ENCODE measurements at regions not wholly inside any gene's neighbourhood (a gene's known extent, or its start where the extent isn't known, plus 50 kb on each side); places are given as distances from the start of the nearest gene placed in this dataset.

- TF ChIP-seq CTCF (IDR thresholded peaks at IDR 0.05) = no peak
- no peak for TF ChIP-seq JUN (IDR thresholded peaks at IDR 0.05)
- no peak for TF ChIP-seq USF2 (IDR thresholded peaks at IDR 0.05)
- no peak for TF ChIP-seq EHMT2 (IDR thresholded peaks at IDR 0.05; ENCODE audit: low read depth)
- TF ChIP-seq JUNB (IDR thresholded peaks at IDR 0.05) = no peak
- no peak for TF ChIP-seq PBX3 (IDR thresholded peaks at IDR 0.05)
- no peak for TF ChIP-seq HDAC2 (IDR thresholded peaks at IDR 0.05)
Measured at GRCh38 chr6:47372318-47372717, 62.6 kb upstream of the TNFRSF21 start.
